ENCODE measurements at regions not wholly inside any gene's neighbourhood (a gene's known extent, or its start where the extent isn't known, plus 50 kb on each side); places are given as distances from the start of the nearest gene placed in this dataset.

DNA sequence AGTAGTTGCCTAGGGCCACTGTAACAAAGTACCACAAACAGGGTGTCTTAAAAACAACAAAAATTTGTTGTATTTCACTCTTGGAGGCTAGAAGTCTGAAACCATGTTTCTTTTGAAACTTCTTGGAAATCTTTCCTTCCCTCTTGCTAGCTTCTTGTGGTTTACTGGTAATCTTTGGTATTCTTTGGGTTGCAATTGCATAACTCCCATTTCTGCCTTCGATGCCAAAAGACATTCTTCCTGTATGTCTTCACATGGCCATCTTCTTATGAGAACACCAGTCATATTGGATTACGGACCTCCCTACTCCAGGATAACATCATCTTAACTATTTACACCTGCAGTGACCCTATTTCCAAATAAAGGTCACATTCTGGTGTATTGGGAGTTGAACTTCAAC is 357.4 kb downstream of the PPP1R3A start:
- no peaks in the 10 kb centered on the region for H3K36me3 ChIP-seq (ENCODE audit: control insufficient read depth in 2 of 3, insufficient read depth in 3 of 3, low read length in 3 of 3)
- TF ChIP-seq, protein P1, sequence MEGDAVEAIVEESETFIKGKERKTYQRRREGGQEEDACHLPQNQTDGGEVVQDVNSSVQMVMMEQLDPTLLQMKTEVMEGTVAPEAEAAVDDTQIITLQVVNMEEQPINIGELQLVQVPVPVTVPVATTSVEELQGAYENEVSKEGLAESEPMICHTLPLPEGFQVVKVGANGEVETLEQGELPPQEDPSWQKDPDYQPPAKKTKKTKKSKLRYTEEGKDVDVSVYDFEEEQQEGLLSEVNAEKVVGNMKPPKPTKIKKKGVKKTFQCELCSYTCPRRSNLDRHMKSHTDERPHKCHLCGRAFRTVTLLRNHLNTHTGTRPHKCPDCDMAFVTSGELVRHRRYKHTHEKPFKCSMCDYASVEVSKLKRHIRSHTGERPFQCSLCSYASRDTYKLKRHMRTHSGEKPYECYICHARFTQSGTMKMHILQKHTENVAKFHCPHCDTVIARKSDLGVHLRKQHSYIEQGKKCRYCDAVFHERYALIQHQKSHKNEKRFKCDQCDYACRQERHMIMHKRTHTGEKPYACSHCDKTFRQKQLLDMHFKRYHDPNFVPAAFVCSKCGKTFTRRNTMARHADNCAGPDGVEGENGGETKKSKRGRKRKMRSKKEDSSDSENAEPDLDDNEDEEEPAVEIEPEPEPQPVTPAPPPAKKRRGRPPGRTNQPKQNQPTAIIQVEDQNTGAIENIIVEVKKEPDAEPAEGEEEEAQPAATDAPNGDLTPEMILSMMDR (IDR thresholded peaks at IDR 0.05; ENCODE audit: borderline replicate concordance, extremely low read depth, insufficient read depth): no peak
- DNase-seq: no peak
- H3K9me3 ChIP-seq (ENCODE audit: control insufficient read depth in 2 of 3, insufficient read depth in 1 of 3, low read length in 3 of 3): no peaks in the 10 kb centered on the region
- H3K4me3 ChIP-seq (ENCODE audit: low read length in 3 of 3): no peak overlapping the region
- no peak overlapping the region for H3K27ac ChIP-seq (ENCODE audit: low read depth in 2 of 2, low read length in 2 of 2)
- intact Hi-C loops (cut with DNase I): no loop called here
- H3K4me1 ChIP-seq (ENCODE audit: control insufficient read depth in 2 of 3, insufficient read depth in 2 of 3, low read depth in 1 of 3, low read length in 3 of 3): no peaks in the 10 kb centered on the region
- H3K27me3 ChIP-seq (ENCODE audit: control insufficient read depth, insufficient read depth, low read length): no peaks in the 10 kb centered on the region
- no peak for FAIRE-seq
- H3K9ac ChIP-seq (ENCODE audit: low read length in 3 of 3): no peak overlapping the region

DNA sequence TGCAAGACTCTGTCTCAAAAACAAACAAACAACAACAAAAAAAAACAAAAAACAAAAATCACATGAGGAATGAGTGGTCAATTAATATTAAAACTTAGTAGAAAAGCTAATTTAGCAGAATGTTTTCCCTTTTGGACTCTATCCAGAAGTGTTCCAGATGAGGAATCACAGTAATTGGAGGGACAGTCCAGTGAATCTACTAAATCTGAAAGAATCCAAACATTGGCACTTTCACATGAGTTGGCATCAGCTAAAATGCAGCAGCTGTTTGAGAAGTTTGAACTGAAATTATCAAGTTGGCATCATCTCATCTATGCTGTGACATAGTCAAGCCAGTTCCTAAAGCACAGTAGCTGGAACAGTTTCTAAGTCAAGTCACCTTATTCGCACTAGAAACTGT is 367.8 kb downstream of the PPP1R3A start:
- H3K9me3 ChIP-seq (ENCODE audit: control insufficient read depth in 2 of 3, insufficient read depth in 1 of 3, low read length in 3 of 3): no peaks in the 10 kb centered on the region
- TF ChIP-seq, protein P1 (IDR thresholded peaks at IDR 0.05; ENCODE audit: borderline replicate concordance, extremely low read depth, insufficient read depth): no peak
- FAIRE-seq (no peak), DNase-seq (peak in 1 of 5 donors; percentile 40)
- H3K4me1 ChIP-seq (ENCODE audit: control insufficient read depth in 2 of 3, insufficient read depth in 2 of 3, low read depth in 1 of 3, low read length in 3 of 3): peaks cover 0 to 13% (median 5%) of the 10 kb centered on the region in 3 donors
- H3K27ac ChIP-seq (ENCODE audit: low read depth in 2 of 2, low read length in 2 of 2): no peak overlapping the region
- no peak overlapping the region for H3K9ac ChIP-seq (ENCODE audit: low read length in 3 of 3)
- H3K36me3 ChIP-seq (ENCODE audit: control insufficient read depth in 2 of 3, insufficient read depth in 3 of 3, low read length in 3 of 3): no peaks in the 10 kb centered on the region
- intact Hi-C loops (cut with DNase I): no loop called here
- H3K4me3 ChIP-seq (ENCODE audit: low read length in 3 of 3): no peak overlapping the region
- no peaks in the 10 kb centered on the region for H3K27me3 ChIP-seq (ENCODE audit: control insufficient read depth, insufficient read depth, low read length)

DNA sequence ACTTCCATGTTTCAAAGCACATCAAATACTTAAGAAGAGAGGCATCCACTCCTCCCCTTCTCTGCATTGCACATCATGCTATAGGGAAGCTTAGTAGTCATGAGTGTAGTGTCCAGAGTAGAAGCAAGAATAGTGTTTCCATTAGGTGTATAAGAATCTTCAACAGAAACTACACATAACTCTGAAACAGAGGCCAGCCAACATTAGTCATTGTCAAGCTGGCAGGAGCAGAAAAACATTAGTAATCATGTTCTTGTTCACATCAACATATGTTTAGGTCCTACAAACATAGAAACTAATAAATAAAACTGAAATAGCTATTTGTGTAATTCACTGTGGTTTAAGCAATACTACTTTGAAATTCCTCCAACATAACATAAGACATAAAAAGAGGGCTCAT is 370.2 kb downstream of the PPP1R3A start:
- Histone ChIP-seq H3K9me3 (ENCODE audit: control insufficient read depth in 2 of 3, insufficient read depth in 1 of 3, low read length in 3 of 3) (no peaks in the 10 kb centered on the region), H3K4me3 (ENCODE audit: low read length in 3 of 3) (no peak overlapping the region), H3K9ac (ENCODE audit: low read length in 3 of 3) (no peak overlapping the region), H3K27ac (ENCODE audit: low read depth in 2 of 2, low read length in 2 of 2) (peak overlapping the region in 1 of 2 donors; percentile 3), H3K4me1 (ENCODE audit: control insufficient read depth in 2 of 3, insufficient read depth in 2 of 3, low read depth in 1 of 3, low read length in 3 of 3) (peaks cover 0 to 13% (median 5%) of the 10 kb centered on the region in 3 donors), H3K27me3 (ENCODE audit: control insufficient read depth, insufficient read depth, low read length) (no peaks in the 10 kb centered on the region), H3K36me3 (ENCODE audit: control insufficient read depth in 2 of 3, insufficient read depth in 3 of 3, low read length in 3 of 3) (no peaks in the 10 kb centered on the region)
- intact Hi-C loops (cut with DNase I): no loop called here
- DNase-seq (no peak), FAIRE-seq (no peak)
- TF ChIP-seq, protein P1 (IDR thresholded peaks at IDR 0.05; ENCODE audit: borderline replicate concordance, extremely low read depth, insufficient read depth): no peak

DNA sequence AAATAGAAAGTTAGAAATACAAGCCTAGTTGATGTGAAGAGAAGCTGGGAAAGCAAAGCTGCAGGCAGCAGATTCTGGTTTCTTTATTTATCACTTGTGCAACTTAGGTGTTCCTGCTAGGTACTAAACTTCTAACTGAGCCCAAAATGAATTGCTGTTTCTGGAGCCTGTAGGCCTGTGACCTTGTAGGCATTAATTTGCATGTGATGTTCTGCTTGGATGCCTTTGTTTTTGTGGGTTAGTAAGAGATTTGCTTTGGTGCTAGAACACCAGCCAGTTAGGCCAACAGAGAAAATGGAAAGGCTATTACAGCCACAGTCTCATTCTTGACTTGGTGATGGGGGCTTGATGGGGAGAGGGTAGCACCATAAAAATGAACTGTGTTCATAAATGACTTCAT is 370.7 kb downstream of the PPP1R3A start:
- no peaks in the 10 kb centered on the region for H3K36me3 ChIP-seq (ENCODE audit: control insufficient read depth in 2 of 3, insufficient read depth in 3 of 3, low read length in 3 of 3)
- TF ChIP-seq, protein P1 (IDR thresholded peaks at IDR 0.05; ENCODE audit: borderline replicate concordance, extremely low read depth, insufficient read depth): no peak
- H3K9ac ChIP-seq (ENCODE audit: low read length in 3 of 3): no peak overlapping the region
- FAIRE-seq (no peak), DNase-seq (peak in 1 of 5 donors; percentile 9)
- no peaks in the 10 kb centered on the region for H3K27me3 ChIP-seq (ENCODE audit: control insufficient read depth, insufficient read depth, low read length)
- peaks cover 0 to 13% (median 5%) of the 10 kb centered on the region in 3 donors for H3K4me1 ChIP-seq (ENCODE audit: control insufficient read depth in 2 of 3, insufficient read depth in 2 of 3, low read depth in 1 of 3, low read length in 3 of 3)
- no peak overlapping the region for H3K4me3 ChIP-seq (ENCODE audit: low read length in 3 of 3)
- intact Hi-C loops (cut with DNase I): no loop called here
- H3K27ac ChIP-seq (ENCODE audit: low read depth in 2 of 2, low read length in 2 of 2): peak overlapping the region in 1 of 2 donors; percentile 3
- H3K9me3 ChIP-seq (ENCODE audit: control insufficient read depth in 2 of 3, insufficient read depth in 1 of 3, low read length in 3 of 3): no peaks in the 10 kb centered on the region

Data from kidney (tissue), 13 donors.